Heart left ventricle (tissue), 13 donors: ENCODE measurements at regions not wholly inside any gene's neighbourhood (a gene's known extent, or its start where the extent isn't known, plus 50 kb on each side); places are given as distances from the start of the nearest gene placed in this dataset.

ENCODE experiments used
- POLR2A ChIP-seq, 2 donors: fragments of 450-650 bp; IDR thresholded peaks; one replicate each; pipeline ENCODE4 v1.6.1; 2017; ENCODE audit warnings: antibody characterized with exemption in 2 of 2, mild to moderate bottlenecking in 2 of 2, moderate library complexity in 2 of 2
- TF ChIP-seq, protein P1 (sequence below), 12 donors: fragments of 200-600 bp; sonication (generic) in 4 of 12; IDR thresholded peaks; one replicate each; pipeline versions ENCODE4 v1.5.0 to v1.8.0; 2018 to 2022; ENCODE audit warnings: antibody characterized with exemption in 12 of 12, mild to moderate bottlenecking in 5 of 12
- donor health status: ischemic (EF 13 %, LVEDD 7.1; RV severe dilation, severe dysfunction).
- donor health status: DM: no; HTN: yes; CAD: no.
- donor health status: DM: no; HTN: no; CAD: no.
- donor health status: ischemic (EF 25% LVEDD 6.9; RV normal size, moderate dysfunction).
- donor health status: ischemic (EF 25% LVEDD 5.7; RV mildly dilated, moderate dysfunction).
- donor health status: ischemic (EF 35%, LVEDD 5.7; RV mildly dilated, moderate dysfunction).
- donor health status: nonischemic (EF 11% LVEDD 7.7; RV severe dilation, severe dysfunction).
- donor health status: DM: yes; HTN: yes; CAD: no.
- donor health status: PGD.
- donor health status: ischemic (EF 29% LVEDD 5.4; RV normal size, mild dysfunction).
- donor health status: nonischemic (EF 23%, LVEDD 6.1; RV moderate dilation, normal function).

DNA sequence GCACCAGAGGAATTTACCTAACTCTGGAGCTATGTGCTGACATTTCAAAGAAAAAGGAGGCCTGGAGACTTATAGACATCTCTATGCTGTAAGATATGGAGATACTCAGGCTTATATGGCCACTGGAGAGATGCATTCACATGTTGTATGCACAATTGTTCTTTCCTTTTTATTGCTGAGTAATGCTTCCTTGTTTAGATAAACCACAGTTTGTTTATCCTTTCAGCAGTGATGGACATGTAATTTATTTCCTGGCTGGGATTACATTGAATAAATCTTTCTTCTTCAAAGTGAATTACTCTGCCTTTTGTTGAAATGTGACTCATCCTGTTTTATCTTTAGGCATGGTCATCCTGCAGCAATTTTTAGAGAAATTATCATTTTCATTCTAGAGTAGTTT is 716.7 kb upstream of the GCFC2 start:
- TF ChIP-seq, protein P1, sequence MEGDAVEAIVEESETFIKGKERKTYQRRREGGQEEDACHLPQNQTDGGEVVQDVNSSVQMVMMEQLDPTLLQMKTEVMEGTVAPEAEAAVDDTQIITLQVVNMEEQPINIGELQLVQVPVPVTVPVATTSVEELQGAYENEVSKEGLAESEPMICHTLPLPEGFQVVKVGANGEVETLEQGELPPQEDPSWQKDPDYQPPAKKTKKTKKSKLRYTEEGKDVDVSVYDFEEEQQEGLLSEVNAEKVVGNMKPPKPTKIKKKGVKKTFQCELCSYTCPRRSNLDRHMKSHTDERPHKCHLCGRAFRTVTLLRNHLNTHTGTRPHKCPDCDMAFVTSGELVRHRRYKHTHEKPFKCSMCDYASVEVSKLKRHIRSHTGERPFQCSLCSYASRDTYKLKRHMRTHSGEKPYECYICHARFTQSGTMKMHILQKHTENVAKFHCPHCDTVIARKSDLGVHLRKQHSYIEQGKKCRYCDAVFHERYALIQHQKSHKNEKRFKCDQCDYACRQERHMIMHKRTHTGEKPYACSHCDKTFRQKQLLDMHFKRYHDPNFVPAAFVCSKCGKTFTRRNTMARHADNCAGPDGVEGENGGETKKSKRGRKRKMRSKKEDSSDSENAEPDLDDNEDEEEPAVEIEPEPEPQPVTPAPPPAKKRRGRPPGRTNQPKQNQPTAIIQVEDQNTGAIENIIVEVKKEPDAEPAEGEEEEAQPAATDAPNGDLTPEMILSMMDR (IDR thresholded peaks at IDR 0.05), result no peak
- no peak for TF ChIP-seq POLR2A (IDR thresholded peaks at IDR 0.05)
